HepG2 (cell line): ENCODE measurements at regions not wholly inside any gene's neighbourhood (a gene's known extent, or its start where the extent isn't known, plus 50 kb on each side); places are given as distances from the start of the nearest gene placed in this dataset.
"Not testable (repeated sequence)": the region's sequence is repeated elsewhere in the genome, so short reads cannot be mapped to it uniquely, and the experiment has no call there.

ENCODE experiments used
- ASH2L ChIP-seq: fragments of 300-600, 200-600 bp; sonication (generic); IDR thresholded peaks from 2 replicates; pipeline ENCODE4 v1.7.0; 2017; ENCODE audit warnings: low read depth, mild to moderate bottlenecking, moderate library complexity, mixed read lengths, low read length; ENCODE audit not compliant: insufficient read length
- PHF8 ChIP-seq: sonication (generic); formaldehyde crosslinking; IDR thresholded peaks from 2 replicates; pipeline ENCODE4 v1.5.0; 2020; ENCODE audit warnings: missing genetic modification reagents
- TF ChIP-seq, protein P1 (sequence below): sonication (generic); formaldehyde crosslinking; IDR thresholded peaks from 2 replicates; pipeline ENCODE4 v1.4.0; 2020; ENCODE audit warnings: missing genetic modification reagents
- TF ChIP-seq, protein P2 (sequence below): sonication (generic); formaldehyde crosslinking; IDR thresholded peaks from 2 replicates; pipeline ENCODE4 v1.5.0; 2020; ENCODE audit warnings: missing genetic modification reagents
- TF ChIP-seq, protein P3 (sequence below): IDR thresholded peaks from 2 replicates; pipeline ENCODE4 v1.6.1; 2018; ENCODE audit warnings: missing genetic modification reagents
- TF ChIP-seq, protein P4 (sequence below), 2 experiments: sonication (generic) in 1 of 2; formaldehyde crosslinking in 1 of 2; IDR thresholded peaks; 2 replicates each; pipeline versions ENCODE4 v1.4.0 to v1.6.1; 2018 to 2020; ENCODE audit warnings: missing genetic modification reagents in 2 of 2, borderline replicate concordance in 1 of 2, low read depth in 1 of 2, mild to moderate bottlenecking in 1 of 2, missing biosample characterization in 1 of 2

DNA sequence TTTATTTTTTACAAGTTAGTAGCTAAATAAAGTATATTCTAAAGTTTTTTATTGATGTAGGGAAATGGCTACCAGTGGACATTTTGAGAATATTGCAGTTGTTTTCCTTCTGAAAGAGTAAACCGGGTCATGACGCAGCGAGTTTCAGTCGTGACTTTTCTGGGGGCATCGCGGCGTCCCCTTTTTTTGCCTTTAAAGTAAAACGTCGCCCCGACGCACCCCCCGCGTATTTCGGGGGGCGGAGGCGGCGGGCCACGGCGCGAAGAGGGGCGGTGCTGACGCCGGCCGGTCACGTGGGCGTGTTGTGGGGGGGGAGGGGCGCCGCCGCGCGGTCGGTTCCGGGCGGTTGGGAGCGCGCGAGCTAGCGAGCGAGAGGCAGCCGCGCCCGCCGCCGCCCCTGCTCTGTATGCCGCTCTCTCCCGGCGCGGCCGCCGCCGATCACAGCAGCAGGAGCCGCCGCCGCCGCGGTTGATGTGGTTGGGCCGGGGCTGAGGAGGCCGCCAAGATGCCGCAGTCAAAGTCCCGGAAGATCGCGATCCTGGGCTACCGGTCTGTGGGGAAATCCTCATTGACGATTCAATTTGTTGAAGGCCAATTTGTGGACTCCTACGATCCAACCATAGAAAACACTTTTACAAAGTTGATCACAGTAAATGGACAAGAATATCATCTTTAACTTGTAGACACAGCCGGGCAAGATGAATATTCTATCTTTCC is 57.5 kb downstream of the SYT15B start:
- not testable (repeated sequence) for TF ChIP-seq PHF8 (CRISPR knock-in tag); ASH2L
- TF ChIP-seq, protein P1, sequence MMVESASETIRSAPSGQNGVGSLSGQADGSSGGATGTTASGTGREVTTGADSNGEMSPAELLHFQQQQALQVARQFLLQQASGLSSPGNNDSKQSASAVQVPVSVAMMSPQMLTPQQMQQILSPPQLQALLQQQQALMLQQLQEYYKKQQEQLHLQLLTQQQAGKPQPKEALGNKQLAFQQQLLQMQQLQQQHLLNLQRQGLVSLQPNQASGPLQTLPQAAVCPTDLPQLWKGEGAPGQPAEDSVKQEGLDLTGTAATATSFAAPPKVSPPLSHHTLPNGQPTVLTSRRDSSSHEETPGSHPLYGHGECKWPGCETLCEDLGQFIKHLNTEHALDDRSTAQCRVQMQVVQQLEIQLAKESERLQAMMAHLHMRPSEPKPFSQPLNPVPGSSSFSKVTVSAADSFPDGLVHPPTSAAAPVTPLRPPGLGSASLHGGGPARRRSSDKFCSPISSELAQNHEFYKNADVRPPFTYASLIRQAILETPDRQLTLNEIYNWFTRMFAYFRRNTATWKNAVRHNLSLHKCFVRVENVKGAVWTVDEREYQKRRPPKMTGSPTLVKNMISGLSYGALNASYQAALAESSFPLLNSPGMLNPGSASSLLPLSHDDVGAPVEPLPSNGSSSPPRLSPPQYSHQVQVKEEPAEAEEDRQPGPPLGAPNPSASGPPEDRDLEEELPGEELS (CRISPR knock-in tag): not testable (repeated sequence)
- TF ChIP-seq, protein P2, sequence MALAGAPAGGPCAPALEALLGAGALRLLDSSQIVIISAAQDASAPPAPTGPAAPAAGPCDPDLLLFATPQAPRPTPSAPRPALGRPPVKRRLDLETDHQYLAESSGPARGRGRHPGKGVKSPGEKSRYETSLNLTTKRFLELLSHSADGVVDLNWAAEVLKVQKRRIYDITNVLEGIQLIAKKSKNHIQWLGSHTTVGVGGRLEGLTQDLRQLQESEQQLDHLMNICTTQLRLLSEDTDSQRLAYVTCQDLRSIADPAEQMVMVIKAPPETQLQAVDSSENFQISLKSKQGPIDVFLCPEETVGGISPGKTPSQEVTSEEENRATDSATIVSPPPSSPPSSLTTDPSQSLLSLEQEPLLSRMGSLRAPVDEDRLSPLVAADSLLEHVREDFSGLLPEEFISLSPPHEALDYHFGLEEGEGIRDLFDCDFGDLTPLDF (CRISPR knock-in tag): not testable (repeated sequence)
- TF ChIP-seq, protein P3, sequence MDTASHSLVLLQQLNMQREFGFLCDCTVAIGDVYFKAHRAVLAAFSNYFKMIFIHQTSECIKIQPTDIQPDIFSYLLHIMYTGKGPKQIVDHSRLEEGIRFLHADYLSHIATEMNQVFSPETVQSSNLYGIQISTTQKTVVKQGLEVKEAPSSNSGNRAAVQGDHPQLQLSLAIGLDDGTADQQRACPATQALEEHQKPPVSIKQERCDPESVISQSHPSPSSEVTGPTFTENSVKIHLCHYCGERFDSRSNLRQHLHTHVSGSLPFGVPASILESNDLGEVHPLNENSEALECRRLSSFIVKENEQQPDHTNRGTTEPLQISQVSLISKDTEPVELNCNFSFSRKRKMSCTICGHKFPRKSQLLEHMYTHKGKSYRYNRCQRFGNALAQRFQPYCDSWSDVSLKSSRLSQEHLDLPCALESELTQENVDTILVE (CRISPR knock-in tag): not testable (repeated sequence)
- TF ChIP-seq, protein P4, sequence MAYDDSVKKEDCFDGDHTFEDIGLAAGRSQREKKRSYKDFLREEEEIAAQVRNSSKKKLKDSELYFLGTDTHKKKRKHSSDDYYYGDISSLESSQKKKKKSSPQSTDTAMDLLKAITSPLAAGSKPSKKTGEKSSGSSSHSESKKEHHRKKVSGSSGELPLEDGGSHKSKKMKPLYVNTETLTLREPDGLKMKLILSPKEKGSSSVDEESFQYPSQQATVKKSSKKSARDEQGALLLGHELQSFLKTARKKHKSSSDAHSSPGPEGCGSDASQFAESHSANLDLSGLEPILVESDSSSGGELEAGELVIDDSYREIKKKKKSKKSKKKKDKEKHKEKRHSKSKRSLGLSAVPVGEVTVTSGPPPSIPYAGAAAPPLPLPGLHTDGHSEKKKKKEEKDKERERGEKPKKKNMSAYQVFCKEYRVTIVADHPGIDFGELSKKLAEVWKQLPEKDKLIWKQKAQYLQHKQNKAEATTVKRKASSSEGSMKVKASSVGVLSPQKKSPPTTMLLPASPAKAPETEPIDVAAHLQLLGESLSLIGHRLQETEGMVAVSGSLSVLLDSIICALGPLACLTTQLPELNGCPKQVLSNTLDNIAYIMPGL (CRISPR knock-in tag; IDR thresholded peaks at IDR 0.05; ENCODE audit: borderline replicate concordance in 1 of 2, low read depth in 1 of 2): not testable (repeated sequence)
